Activated naive CD8-positive, alpha-beta T cell treated with anti-CD3 and anti-CD28 coated beads for 36 hours (primary cell): ENCODE measurements at regions not wholly inside any gene's neighbourhood (a gene's known extent, or its start where the extent isn't known, plus 50 kb on each side); places are given as distances from the start of the nearest gene placed in this dataset.
"Not testable (repeated sequence)": the region's sequence is repeated elsewhere in the genome, so short reads cannot be mapped to it uniquely, and the experiment has no call there.

ENCODE experiments used
- DNase-seq: peaks from one replicate; pipeline ENCODE4 v3.0.0; 2021
- H3K27ac Mint-ChIP-seq: one replicate; pipeline ENCODE4 v1.8.0; 2022; ENCODE audit warnings: mild to moderate bottlenecking, moderate library complexity, mixed read lengths
- H3K27me3 Mint-ChIP-seq: one replicate; pipeline ENCODE4 v1.8.0; 2022; ENCODE audit warnings: mild to moderate bottlenecking, mixed read lengths
- H3K36me3 Mint-ChIP-seq: one replicate; pipeline ENCODE4 v1.8.0; 2021; ENCODE audit warnings: mild to moderate bottlenecking, mixed read lengths
- H3K4me1 Mint-ChIP-seq: one replicate; pipeline ENCODE4 v1.8.0; 2021; ENCODE audit warnings: mixed read lengths
- H3K4me3 Mint-ChIP-seq: one replicate; pipeline ENCODE4 v1.8.0; 2022; ENCODE audit warnings: mild to moderate bottlenecking, moderate library complexity, mixed read lengths
- H3K9me3 Mint-ChIP-seq: one replicate; pipeline ENCODE4 v1.8.0; 2022; ENCODE audit warnings: mixed read lengths

DNA sequence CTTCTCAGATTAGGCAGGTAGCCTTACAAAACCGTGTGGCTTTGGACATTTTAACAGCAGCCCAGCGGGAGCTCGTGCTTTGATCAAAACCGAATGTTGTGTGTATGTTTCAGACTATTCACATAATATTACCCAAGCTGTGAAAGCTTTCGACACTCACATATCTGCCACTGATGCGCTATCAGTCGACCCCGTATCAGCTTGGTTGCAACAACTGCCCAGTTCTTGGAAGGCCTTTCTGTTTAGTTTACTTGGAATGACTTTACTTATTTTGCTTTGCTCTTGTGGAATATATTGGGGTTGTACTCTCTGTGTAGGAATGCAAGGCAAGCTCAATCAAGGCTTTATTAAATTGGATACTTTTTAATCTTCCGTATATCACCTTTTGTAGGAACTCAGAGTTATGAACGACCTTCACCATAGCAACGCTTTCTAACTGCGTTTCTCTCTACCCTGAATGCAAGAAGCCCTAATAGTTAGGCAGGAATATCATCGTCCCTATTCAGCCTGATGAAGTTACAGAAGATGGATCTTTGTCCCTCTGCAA lies 107.5 kb downstream of the GLUD2 start:
- H3K9me3 Mint-ChIP-seq: no peaks in the 10 kb centered on the region
- no peak overlapping the region for H3K4me3 Mint-ChIP-seq

GRCh38 chrX:121160987-121161386 lies 113.6 kb downstream of the GLUD2 start:
- Mint-ChIP-seq H3K4me3 (no peak overlapping the region), H3K27ac (peak overlapping the region; percentile 82), H3K27me3 (peaks cover 3% of the 10 kb centered on the region), H3K4me1 (peaks cover 12% of the 10 kb centered on the region), H3K36me3 (no peaks in the 10 kb centered on the region), H3K9me3 (no peaks in the 10 kb centered on the region)
- no peak for DNase-seq

More for the DNA sequence above, 107.5 kb downstream of the GLUD2 start:
- no peak for DNase-seq
- Mint-ChIP-seq H3K36me3 (no peaks in the 10 kb centered on the region), H3K27ac (no peak overlapping the region), H3K4me1 (no peaks in the 10 kb centered on the region), H3K27me3 (no peaks in the 10 kb centered on the region)

GRCh38 chrX:121161501-121161933 lies 114.1 kb downstream of the GLUD2 start:
- peak overlapping the region; percentile 55 for H3K4me3 Mint-ChIP-seq

GRCh38 chrX:121163443-121163842 lies 116.0 kb downstream of the GLUD2 start:
- H3K27ac Mint-ChIP-seq: no peak overlapping the region
- no peaks in the 10 kb centered on the region for H3K36me3 Mint-ChIP-seq
- DNase-seq: no peak
- peaks cover 6% of the 10 kb centered on the region for H3K27me3 Mint-ChIP-seq
- peaks cover 12% of the 10 kb centered on the region for H3K4me1 Mint-ChIP-seq
- no peak overlapping the region for H3K4me3 Mint-ChIP-seq
- no peaks in the 10 kb centered on the region for H3K9me3 Mint-ChIP-seq

More at GRCh38 chrX:121161501-121161933, 114.1 kb downstream of the GLUD2 start:
- peaks cover 3% of the 10 kb centered on the region for H3K27me3 Mint-ChIP-seq
- peaks cover 12% of the 10 kb centered on the region for H3K4me1 Mint-ChIP-seq
- H3K36me3 Mint-ChIP-seq: no peaks in the 10 kb centered on the region
- no peaks in the 10 kb centered on the region for H3K9me3 Mint-ChIP-seq
- H3K27ac Mint-ChIP-seq: peak overlapping the region; percentile 82
- peak; percentile 3 for DNase-seq

GRCh38 chrX:121165930-121166359 lies 118.5 kb downstream of the GLUD2 start:
- no peaks in the 10 kb centered on the region for H3K36me3 Mint-ChIP-seq
- H3K9me3 Mint-ChIP-seq: no peaks in the 10 kb centered on the region
- peaks cover 6% of the 10 kb centered on the region for H3K27me3 Mint-ChIP-seq
- H3K27ac Mint-ChIP-seq: no peak overlapping the region
- DNase-seq: no peak
- peaks cover 9% of the 10 kb centered on the region for H3K4me1 Mint-ChIP-seq
- no peak overlapping the region for H3K4me3 Mint-ChIP-seq

GRCh38 chrX:121169099-121170035 lies 122.0 kb downstream of the GLUD2 start:
- DNase-seq: no peak
- Mint-ChIP-seq H3K27me3 (peaks cover 6% of the 10 kb centered on the region), H3K27ac (no peak overlapping the region), H3K9me3 (no peaks in the 10 kb centered on the region), H3K36me3 (no peaks in the 10 kb centered on the region), H3K4me3 (no peak overlapping the region), H3K4me1 (no peaks in the 10 kb centered on the region)

GRCh38 chrX:121172703-121173102 lies 125.3 kb downstream of the GLUD2 start:
- H3K4me1 Mint-ChIP-seq: no peaks in the 10 kb centered on the region
- H3K27me3 Mint-ChIP-seq: peaks cover 3% of the 10 kb centered on the region
- H3K36me3 Mint-ChIP-seq: no peaks in the 10 kb centered on the region
- no peak for DNase-seq
- H3K27ac Mint-ChIP-seq: no peak overlapping the region
- H3K9me3 Mint-ChIP-seq: no peaks in the 10 kb centered on the region
- no peak overlapping the region for H3K4me3 Mint-ChIP-seq

GRCh38 chrX:121179972-121180371 lies 132.6 kb downstream of the GLUD2 start:
- no peak overlapping the region for H3K27ac Mint-ChIP-seq
- no peak for DNase-seq
- H3K4me3 Mint-ChIP-seq: no peak overlapping the region
- H3K4me1 Mint-ChIP-seq: no peaks in the 10 kb centered on the region
- H3K27me3 Mint-ChIP-seq: no peaks in the 10 kb centered on the region
- no peaks in the 10 kb centered on the region for H3K36me3 Mint-ChIP-seq
- peaks cover 4% of the 10 kb centered on the region for H3K9me3 Mint-ChIP-seq

DNA sequence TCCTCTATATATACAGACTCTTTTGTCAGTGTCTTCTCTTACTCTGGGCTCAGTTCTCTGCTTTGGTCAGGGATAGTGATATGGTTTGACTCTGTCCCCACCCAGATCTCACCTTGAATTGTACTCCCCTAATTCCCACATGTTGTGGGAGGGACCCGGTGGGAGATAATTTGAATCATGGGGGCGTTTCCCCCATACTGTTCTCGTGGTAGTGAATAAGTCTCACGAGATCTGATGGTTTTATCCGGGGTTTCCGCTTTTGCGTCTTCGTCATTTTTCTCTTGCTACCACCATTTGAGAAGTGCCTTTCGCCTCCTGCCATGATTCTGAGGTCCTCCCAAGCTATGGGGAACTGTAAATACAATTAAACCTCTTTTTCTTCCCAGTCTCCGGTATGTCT lies 144.4 kb downstream of the GLUD2 start:
- H3K27me3 Mint-ChIP-seq: peaks cover 3% of the 10 kb centered on the region
- no peaks in the 10 kb centered on the region for H3K9me3 Mint-ChIP-seq
- no peak overlapping the region for H3K4me3 Mint-ChIP-seq
- H3K4me1 Mint-ChIP-seq: no peaks in the 10 kb centered on the region
- DNase-seq: no peak
- H3K36me3 Mint-ChIP-seq: no peaks in the 10 kb centered on the region
- H3K27ac Mint-ChIP-seq: no peak overlapping the region

GRCh38 chrX:121195719-121196118 lies 148.3 kb downstream of the GLUD2 start:
- Mint-ChIP-seq H3K27ac (no peak overlapping the region), H3K36me3 (no peaks in the 10 kb centered on the region), H3K4me3 (no peak overlapping the region), H3K4me1 (no peaks in the 10 kb centered on the region), H3K9me3 (no peaks in the 10 kb centered on the region), H3K27me3 (no peaks in the 10 kb centered on the region)
- DNase-seq: no peak

- H3K27ac Mint-ChIP-seq, H3K4me3 Mint-ChIP-seq, H3K27me3 Mint-ChIP-seq, H3K36me3 Mint-ChIP-seq, H3K9me3 Mint-ChIP-seq, H3K4me1 Mint-ChIP-seq, DNase-seq: not testable (repeated sequence)
Observed at GRCh38 chrX:121196872-121197444, 149.5 kb downstream of the GLUD2 start.

- Mint-ChIP-seq H3K4me3 (no peak overlapping the region), H3K4me1 (no peaks in the 10 kb centered on the region), H3K9me3 (no peaks in the 10 kb centered on the region), H3K27ac (no peak overlapping the region), H3K36me3 (no peaks in the 10 kb centered on the region), H3K27me3 (no peaks in the 10 kb centered on the region)
- no peak for DNase-seq
Observed at GRCh38 chrX:121208563-121208962, 161.2 kb downstream of the GLUD2 start.

GRCh38 chrX:121216641-121217374 lies 169.4 kb downstream of the GLUD2 start:
- no peak for DNase-seq
- Mint-ChIP-seq H3K4me3 (no peak overlapping the region), H3K9me3 (no peaks in the 10 kb centered on the region), H3K27me3 (no peaks in the 10 kb centered on the region), H3K27ac (no peak overlapping the region), H3K4me1 (no peaks in the 10 kb centered on the region), H3K36me3 (no peaks in the 10 kb centered on the region)

DNA sequence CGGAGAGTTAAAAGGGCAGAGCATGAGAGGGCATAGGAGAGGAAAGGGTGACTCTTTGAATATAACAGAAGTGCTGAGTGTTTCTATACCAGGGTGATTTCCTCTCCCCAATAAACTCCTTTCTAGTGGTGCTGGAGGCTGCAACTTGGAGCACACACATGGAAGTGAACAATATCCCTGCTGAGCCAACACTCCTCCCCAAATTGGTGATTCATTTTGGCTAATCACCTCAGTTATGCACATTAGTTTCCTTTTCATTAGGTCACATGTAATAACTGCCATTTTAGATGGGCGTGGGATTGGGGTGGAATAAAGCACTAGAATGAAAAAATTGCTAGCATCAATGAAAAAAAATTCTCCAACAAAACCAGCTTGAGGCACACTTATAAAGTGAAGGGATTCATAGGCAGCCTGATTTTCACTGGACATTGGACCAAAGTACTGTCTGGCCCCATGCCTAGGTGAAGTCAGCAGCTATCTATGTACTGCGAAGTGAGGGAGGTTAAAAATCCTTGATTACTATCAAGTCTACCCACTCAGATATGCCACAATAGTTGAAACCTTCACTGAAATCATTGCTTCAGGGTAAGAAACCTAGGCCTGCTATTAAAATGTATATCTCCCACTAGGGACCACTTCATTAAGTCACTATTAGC lies 174.0 kb downstream of the GLUD2 start:
- Mint-ChIP-seq H3K36me3 (no peaks in the 10 kb centered on the region), H3K4me3 (no peak overlapping the region), H3K27ac (no peak overlapping the region), H3K27me3 (no peaks in the 10 kb centered on the region), H3K9me3 (no peaks in the 10 kb centered on the region), H3K4me1 (no peaks in the 10 kb centered on the region)
- DNase-seq: no peak
